ENCODE measurements at regions not wholly inside any gene's neighbourhood (a gene's known extent, or its start where the extent isn't known, plus 50 kb on each side); places are given as distances from the start of the nearest gene placed in this dataset.

GRCh38 chr6:148200781-148201180 is 141.9 kb upstream of the SASH1 start:
- no peak overlapping the region for H3K27ac ChIP-seq (ENCODE audit: low read depth, low read length, poor library complexity, severe bottlenecking)
- H3K4me1 ChIP-seq (ENCODE audit: insufficient read depth, low read length, severe bottlenecking) = no peaks in the 10 kb centered on the region
- no peaks in the 10 kb centered on the region for H3K36me3 ChIP-seq (ENCODE audit: insufficient read depth, low read length)
- H3K4me2 ChIP-seq (ENCODE audit: low read length) = no peak overlapping the region
- H3K9me2 ChIP-seq (ENCODE audit: low read depth, low read length) = no peaks in the 10 kb centered on the region
- no peaks in the 10 kb centered on the region for H3K9me3 ChIP-seq (ENCODE audit: low read length)
- H3K4me3 ChIP-seq (ENCODE audit: low read depth, low read length, poor library complexity, severe bottlenecking) = no peak overlapping the region
- TF ChIP-seq EZH2 (IDR thresholded peaks at IDR 0.05; ENCODE audit: borderline replicate concordance, low read length) (no peak), CTCF (IDR thresholded peaks at IDR 0.05; ENCODE audit: low read length) (no peak)
- no peaks in the 10 kb centered on the region for H3F3A ChIP-seq (ENCODE audit: insufficient read depth, low read length)
- H3K79me2 ChIP-seq (ENCODE audit: insufficient read depth, low read length) = no peaks in the 10 kb centered on the region
- no peak overlapping the region for H3K9ac ChIP-seq (ENCODE audit: low read length)
- H2AFZ ChIP-seq (ENCODE audit: low read length) = no peak overlapping the region
- no peaks in the 10 kb centered on the region; the same call in 1 of the 2 replicates for H3K27me3 ChIP-seq (ENCODE audit: insufficient read depth, low read length)
- H4K20me1 ChIP-seq (ENCODE audit: insufficient read depth, low read length) = no peaks in the 10 kb centered on the region

GRCh38 chr6:148203281-148203925 is 139.2 kb upstream of the SASH1 start:
- Histone ChIP-seq H3K79me2 (ENCODE audit: insufficient read depth, low read length) (no peaks in the 10 kb centered on the region), H3K4me2 (ENCODE audit: low read length) (no peak overlapping the region)

GRCh38 chr6:148203970-148204369 is 138.7 kb upstream of the SASH1 start:
- H3K27ac ChIP-seq (ENCODE audit: low read depth, low read length, poor library complexity, severe bottlenecking) = no peak overlapping the region
- no peaks in the 10 kb centered on the region for H3K9me2 ChIP-seq (ENCODE audit: low read depth, low read length)
- H3K4me3 ChIP-seq (ENCODE audit: low read depth, low read length, poor library complexity, severe bottlenecking) = no peak overlapping the region
- H3K27me3 ChIP-seq (ENCODE audit: insufficient read depth, low read length) = no peaks in the 10 kb centered on the region; the same call in 1 of the 2 replicates
- no peaks in the 10 kb centered on the region for H3K9me3 ChIP-seq (ENCODE audit: low read length)
- H3K4me1 ChIP-seq (ENCODE audit: insufficient read depth, low read length, severe bottlenecking) = no peaks in the 10 kb centered on the region
- no peaks in the 10 kb centered on the region for H3K36me3 ChIP-seq (ENCODE audit: insufficient read depth, low read length)
- no peaks in the 10 kb centered on the region for H4K20me1 ChIP-seq (ENCODE audit: insufficient read depth, low read length)
- no peaks in the 10 kb centered on the region for H3K79me2 ChIP-seq (ENCODE audit: insufficient read depth, low read length)
- no peak overlapping the region for H3K9ac ChIP-seq (ENCODE audit: low read length)
- no peaks in the 10 kb centered on the region for H3F3A ChIP-seq (ENCODE audit: insufficient read depth, low read length)
- H3K4me2 ChIP-seq (ENCODE audit: low read length) = no peak overlapping the region
- no peak overlapping the region for H2AFZ ChIP-seq (ENCODE audit: low read length)
- no peak for TF ChIP-seq EZH2 (IDR thresholded peaks at IDR 0.05; ENCODE audit: borderline replicate concordance, low read length)
- no peak for TF ChIP-seq CTCF (IDR thresholded peaks at IDR 0.05; ENCODE audit: low read length)

More at GRCh38 chr6:148203281-148203925, 139.2 kb upstream of the SASH1 start:
- TF ChIP-seq EZH2 (IDR thresholded peaks at IDR 0.05; ENCODE audit: borderline replicate concordance, low read length) (no peak), CTCF (IDR thresholded peaks at IDR 0.05; ENCODE audit: low read length) (no peak)
- Histone ChIP-seq H3K9me2 (ENCODE audit: low read depth, low read length) (no peaks in the 10 kb centered on the region), H3K27me3 (ENCODE audit: insufficient read depth, low read length) (no peaks in the 10 kb centered on the region; the same call in 1 of the 2 replicates), H3K4me3 (ENCODE audit: low read depth, low read length, poor library complexity, severe bottlenecking) (no peak overlapping the region), H3K9me3 (ENCODE audit: low read length) (no peaks in the 10 kb centered on the region), H3K9ac (ENCODE audit: low read length) (no peak overlapping the region), H2AFZ (ENCODE audit: low read length) (no peak overlapping the region), H3K36me3 (ENCODE audit: insufficient read depth, low read length) (no peaks in the 10 kb centered on the region), H3F3A (ENCODE audit: insufficient read depth, low read length) (no peaks in the 10 kb centered on the region), H4K20me1 (ENCODE audit: insufficient read depth, low read length) (no peaks in the 10 kb centered on the region), H3K27ac (ENCODE audit: low read depth, low read length, poor library complexity, severe bottlenecking) (no peak overlapping the region), H3K4me1 (ENCODE audit: insufficient read depth, low read length, severe bottlenecking) (no peaks in the 10 kb centered on the region)

Data from OCI-LY1 (cell line).